ENCODE measurements at regions not wholly inside any gene's neighbourhood (a gene's known extent, or its start where the extent isn't known, plus 50 kb on each side); places are given as distances from the start of the nearest gene placed in this dataset.
"Not testable (repeated sequence)": the region's sequence is repeated elsewhere in the genome, so short reads cannot be mapped to it uniquely, and the experiment has no call there.

DNA sequence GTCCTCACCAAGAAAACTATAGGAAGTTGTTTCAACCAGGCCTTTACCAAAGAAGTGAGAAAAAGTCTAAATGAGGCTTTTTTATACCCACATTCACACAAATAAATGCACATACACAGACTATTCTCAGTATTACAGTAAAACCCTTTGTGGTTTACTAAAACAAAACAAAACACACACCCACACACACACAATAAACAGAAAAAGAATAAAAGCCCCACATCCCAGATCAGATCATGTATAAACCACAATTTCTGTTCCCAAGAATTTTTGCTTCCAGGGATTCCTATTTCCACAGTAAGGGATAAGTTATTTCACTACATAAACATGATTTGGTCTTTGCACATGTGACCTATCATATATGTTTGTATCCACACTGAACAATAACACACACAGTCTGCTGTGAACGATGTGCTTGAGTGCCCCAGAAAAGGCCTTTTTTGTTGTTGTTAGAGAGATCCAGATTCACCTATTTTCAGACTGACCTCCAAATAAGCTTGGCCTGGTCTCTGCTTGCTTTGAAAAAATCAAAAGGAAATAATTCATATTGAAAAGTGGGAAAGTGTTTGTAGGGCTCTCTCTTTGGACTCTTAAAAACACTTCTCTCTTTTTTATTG, 283.4 kb upstream of the ATP11B start:
- Histone ChIP-seq H3K4me3 (no peak overlapping the region), H3K27ac (no peak overlapping the region)

DNA sequence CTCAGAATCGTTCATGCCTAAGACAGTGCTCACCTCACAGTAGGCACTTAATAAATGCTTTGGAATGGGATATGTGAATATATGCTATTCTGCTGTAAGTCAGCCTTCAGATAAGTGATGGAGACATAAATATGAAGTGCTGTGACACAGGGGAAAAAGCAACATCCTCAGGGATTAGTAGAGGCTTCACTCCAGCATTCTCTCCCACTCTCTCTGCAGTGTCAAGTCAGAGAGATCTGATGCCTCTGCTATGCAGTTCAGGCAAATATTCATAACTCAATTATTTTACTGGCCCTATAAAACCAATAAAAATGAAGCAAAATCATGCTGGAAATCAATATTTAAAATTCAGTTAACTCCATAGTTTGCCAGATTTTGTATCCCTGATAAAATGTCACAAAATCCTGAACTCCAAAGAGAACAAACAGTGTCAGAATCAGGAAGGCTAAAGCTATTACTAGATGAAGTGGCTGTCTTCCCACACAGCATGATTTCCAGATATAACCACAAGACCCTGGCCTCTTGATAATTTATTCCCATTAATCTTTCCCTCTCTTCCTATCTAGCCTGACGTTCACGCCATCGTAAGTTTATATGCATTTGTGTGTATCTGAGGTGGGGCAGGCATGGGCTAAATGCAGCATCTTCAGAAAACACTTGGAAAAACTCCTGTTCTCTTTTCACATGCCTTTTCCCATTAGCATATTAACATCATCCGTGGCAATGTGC, 278.9 kb upstream of the ATP11B start:
- Histone ChIP-seq H3K27ac (no peak overlapping the region), H3K4me3 (no peak overlapping the region)

DNA sequence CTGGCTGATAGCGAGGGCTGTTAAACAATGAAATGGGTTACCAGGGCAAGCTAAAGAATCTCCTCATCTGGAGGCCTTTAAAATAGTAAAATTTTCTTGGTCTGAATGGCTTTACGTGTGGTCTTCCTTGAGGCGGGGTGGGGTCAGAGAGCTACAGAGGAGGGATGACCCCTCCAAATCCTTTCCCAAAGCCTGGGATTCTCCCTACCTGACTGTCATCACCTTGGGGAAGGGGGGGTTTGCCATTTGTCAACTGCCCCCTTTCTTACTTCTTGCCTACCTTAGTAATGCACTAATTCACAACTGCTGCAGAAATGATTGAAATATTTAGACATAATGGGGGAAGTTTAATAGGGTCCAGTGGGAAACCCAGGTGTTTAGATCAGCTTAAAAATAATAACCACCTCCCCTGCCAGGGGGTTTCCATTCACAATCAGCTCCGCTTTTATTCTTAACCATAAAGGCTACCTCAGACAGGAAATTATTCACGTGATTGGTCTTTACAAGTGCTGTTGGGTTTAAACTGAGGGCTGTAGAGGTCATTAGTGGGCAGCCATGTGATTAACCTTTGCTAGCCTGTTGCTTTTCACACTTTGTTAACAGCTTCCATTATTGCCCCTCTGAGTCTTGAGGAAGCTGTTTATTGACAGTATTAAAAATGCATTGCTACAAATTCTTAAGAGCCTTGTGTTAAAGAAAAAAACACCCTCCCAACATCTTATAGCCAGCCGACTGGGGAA, 276.5 kb upstream of the ATP11B start:
- Histone ChIP-seq H3K27ac (no peak overlapping the region), H3K4me3 (no peak overlapping the region)

DNA sequence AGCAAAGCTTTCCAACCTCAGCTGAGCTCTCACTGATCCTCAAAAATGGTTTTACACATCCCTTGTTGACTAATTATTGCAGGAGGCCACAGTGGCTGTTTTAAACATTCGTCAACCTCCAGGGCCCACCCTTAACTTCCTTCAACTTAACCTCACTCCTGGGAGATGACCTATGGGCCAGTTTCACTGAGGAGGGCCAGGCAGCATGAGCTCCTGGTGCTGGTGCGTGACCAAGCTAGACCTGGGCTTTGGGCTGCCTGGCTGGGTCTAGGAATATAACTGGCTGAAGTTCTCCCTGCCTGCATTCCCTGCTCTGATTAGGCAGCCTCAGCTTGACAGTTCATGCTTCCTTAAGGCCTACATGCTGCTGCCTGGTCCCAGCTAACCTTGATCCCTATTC, 273.7 kb upstream of the ATP11B start:
- no peak overlapping the region for H3K4me3 ChIP-seq

DNA sequence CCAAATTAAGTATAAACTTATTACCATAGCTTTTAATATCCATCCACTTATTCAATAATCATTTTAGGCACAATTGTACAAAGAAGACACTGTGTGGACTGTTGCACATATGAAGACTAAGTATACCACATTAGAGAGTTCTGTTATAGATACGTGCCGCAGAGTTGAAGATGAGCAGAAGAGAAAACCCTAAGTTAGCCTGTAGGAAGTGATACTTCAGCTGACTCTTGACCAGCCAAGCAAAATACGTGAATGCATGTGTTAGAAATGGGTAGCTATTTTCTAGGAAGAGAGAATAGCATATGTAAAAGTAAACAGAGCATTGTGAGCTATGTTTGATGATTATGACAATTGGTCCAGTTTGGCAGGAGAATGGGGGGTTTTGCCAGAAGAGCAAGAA, 272.0 kb upstream of the ATP11B start:
- H3K27ac ChIP-seq, result no peak overlapping the region
- H3K4me3 ChIP-seq, result no peak overlapping the region

More for the DNA sequence above, 273.7 kb upstream of the ATP11B start:
- H3K27ac ChIP-seq, result no peak overlapping the region

DNA sequence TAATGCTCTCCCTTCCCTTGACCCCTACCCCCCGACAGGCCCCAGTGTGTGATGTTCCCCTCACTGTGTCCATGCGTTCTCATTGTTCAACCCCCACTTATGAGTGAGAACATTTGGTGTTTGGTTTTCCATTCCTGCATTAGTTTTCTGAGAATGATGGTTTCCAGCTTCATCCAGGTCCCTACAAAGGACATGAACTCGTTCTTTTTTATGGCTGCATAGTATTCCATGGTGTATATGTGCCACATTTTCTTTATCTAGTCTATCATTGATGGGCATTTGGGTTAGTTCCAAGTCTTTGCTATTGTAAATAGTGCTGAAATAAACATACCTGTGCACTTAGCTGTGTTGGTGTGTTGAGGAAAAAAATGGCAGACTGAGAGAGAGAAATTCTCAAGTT, 269.9 kb upstream of the ATP11B start:
- H3K4me3 ChIP-seq, H3K27ac ChIP-seq: not testable (repeated sequence)

DNA sequence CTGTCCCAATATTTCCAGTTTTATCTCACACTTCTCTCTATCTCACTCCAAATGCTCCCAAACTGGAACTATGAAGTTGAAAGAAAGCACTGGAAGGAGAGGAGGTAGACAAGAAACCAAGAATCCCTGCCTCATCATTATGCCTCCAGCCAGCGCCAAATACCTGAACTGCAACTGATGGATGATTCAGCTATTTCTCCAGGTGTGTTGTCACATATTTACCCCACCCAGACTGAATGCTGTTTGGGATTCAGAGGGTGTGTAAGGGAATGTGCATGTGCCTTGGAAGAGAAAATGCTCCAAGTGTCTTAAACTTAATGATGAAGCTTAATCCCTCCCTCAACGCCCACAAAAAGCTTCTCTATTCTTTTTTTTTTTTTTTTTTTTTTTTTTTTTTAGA, 269.5 kb upstream of the ATP11B start:
- no peak overlapping the region for H3K27ac ChIP-seq

DNA sequence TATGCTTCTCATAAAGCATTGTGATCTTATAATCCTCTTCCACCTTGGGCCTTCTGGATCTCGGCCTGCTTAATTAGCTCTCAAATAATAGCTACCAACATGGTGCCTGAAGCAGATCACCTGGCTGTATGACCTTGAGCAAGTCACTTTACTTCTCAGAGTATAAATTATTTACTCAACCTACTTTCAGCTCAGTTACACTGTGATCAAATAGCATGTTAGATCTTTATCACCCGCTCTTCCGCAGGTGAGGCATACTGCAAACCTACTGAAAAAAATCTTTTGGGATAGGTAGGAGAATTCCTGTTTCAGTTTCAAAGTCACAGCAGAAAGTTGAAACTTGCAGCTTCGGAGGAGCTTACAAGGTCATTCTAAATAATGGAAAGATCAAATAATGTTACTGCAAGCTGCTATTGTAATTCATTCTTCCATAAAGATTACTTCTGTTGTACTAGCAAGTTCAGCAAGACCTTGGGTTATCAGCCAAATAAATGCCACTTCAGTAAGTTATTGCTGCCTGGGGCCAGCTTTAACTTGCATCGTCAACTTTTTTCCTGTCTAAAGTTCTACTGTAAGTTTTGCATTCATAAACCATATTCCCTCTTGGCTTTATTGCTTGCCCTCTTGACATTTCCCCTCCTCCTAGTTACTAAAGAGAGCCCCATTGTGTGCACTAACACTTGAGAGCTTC, 268.4 kb upstream of the ATP11B start:
- no peak overlapping the region for H3K27ac ChIP-seq
- no peak overlapping the region for H3K4me3 ChIP-seq

More for the DNA sequence above, 269.5 kb upstream of the ATP11B start:
- H3K4me3 ChIP-seq, result no peak overlapping the region

DNA sequence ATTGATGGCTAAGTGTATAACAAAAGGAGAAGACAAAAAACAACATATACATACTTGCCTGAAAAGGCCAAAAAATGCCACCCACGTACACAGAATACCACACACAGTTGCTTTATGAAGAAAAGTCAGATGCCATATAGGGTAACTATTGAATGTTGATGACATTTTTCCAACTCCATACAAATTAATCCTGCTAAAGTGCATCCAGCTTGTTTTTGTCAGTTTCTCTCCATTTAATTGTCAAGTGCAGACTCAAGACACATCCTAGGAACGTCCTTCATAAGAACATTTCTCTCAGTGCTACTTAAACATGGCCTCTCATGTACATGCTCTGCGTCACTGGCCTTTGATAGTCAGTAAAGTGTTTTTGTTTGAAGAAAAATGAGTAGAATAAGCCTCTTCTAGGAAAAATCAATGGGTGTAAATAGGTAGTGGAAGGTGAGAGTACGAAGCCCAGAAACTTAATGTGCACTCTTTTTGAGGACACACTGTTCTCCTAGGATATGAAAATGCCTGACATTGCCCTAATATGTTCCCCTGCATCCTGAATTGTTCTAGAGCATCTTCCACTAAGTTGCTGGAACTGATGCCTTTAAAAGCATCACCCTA, 267.4 kb upstream of the ATP11B start:
- H3K4me3 ChIP-seq, result no peak overlapping the region
- H3K27ac ChIP-seq, result no peak overlapping the region

DNA sequence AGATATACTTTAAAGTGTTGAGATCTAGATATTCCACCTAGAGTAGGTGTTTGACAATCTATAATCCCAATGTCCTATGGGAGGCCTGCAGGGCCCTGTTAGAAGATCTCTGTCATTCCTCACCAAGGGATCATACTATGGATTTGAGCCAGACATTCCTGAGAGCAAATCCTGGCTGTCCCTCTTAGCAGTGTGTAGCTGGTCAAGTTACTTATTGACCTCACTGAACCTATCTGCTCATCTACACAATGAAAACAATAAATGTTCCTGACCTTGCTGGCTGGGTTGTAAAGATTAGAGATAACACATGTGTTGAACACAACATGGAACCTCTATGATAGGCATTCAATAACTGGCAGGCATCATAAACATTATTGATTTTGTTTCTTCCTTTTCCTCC, 265.6 kb upstream of the ATP11B start:
- Histone ChIP-seq H3K4me3 (no peak overlapping the region), H3K27ac (no peak overlapping the region)

DNA sequence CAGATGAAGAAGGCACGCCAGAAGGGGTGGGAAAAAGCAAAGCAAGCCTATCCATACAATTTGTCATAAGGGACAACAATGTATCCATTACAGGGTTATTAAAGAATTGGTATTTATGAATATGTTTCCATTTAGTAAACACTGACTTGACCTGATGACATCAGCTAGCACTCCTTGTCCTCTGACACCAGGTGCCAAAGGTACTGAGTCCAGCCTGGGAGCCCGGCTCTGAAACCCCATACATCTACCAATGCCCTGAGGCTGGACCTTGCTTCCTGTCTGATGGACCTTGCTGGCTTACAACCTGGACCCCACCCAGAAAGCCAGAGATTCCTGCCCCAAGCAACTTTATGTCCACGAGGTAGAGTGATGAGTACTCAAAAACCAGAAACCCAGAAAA, 263.0 kb upstream of the ATP11B start:
- no peak overlapping the region for H3K27ac ChIP-seq
- no peak overlapping the region for H3K4me3 ChIP-seq

DNA sequence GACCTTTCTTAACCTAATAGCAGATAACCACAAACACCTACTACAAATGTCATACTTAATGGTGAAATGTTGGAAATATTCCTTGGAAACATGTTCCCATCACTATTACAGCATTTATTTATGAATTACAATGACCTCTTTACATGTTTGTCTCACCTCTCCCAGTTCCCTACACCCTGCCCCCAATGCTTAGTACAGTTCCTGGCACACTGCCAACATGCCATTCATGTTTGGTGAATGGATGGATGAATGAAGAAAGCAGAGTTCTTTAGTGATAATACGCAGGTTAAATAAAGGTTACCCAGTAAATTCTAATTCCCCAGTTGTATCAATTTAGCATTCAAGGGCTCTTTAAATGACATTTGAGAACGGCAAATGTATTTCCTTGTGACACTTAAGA, 259.9 kb upstream of the ATP11B start:
- no peak overlapping the region for H3K4me3 ChIP-seq

DNA sequence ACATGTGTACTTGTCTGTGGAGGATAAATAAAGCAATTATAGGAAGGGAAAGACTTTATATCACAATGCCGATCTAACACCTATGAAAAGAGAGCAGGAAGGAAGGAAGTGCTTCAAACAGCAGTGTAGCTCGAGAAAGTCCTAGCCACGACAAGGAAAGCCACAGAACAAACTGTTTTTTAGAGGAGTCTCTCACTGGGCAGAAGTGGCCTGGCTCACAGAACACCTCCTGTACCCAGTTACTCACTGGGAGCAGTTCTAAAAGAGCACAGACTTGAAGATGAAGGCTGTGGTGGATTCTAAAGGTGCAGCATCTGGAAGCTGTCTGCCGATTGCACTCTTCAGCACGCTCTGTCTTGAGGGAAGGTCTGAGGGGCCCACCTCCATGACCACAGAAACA, 248.8 kb upstream of the ATP11B start:
- no peak overlapping the region for H3K27ac ChIP-seq
- H3K4me3 ChIP-seq, result no peak overlapping the region

More for the DNA sequence above, 259.9 kb upstream of the ATP11B start:
- H3K27ac ChIP-seq, result no peak overlapping the region

DNA sequence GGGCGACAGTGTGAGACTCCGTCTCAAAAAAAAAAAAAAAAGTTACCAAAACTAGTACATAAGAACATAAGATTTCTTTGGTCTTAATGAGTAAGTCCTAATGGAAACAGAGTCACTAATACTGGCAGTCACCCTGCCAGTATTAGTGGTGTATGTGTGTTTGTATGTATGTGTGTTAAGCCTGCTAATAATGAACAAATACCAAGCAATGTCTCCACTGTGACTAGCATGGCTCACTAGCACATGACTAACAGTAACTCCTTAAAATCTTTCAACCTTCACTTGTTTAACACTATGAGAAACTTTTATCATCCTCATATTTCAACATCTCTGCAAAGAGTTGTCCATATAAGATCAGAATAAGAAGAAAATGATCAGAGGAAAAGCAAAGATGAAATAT, 231.0 kb upstream of the ATP11B start:
- H3K27ac ChIP-seq, result no peak overlapping the region
- H3K4me3 ChIP-seq, result no peak overlapping the region

DNA sequence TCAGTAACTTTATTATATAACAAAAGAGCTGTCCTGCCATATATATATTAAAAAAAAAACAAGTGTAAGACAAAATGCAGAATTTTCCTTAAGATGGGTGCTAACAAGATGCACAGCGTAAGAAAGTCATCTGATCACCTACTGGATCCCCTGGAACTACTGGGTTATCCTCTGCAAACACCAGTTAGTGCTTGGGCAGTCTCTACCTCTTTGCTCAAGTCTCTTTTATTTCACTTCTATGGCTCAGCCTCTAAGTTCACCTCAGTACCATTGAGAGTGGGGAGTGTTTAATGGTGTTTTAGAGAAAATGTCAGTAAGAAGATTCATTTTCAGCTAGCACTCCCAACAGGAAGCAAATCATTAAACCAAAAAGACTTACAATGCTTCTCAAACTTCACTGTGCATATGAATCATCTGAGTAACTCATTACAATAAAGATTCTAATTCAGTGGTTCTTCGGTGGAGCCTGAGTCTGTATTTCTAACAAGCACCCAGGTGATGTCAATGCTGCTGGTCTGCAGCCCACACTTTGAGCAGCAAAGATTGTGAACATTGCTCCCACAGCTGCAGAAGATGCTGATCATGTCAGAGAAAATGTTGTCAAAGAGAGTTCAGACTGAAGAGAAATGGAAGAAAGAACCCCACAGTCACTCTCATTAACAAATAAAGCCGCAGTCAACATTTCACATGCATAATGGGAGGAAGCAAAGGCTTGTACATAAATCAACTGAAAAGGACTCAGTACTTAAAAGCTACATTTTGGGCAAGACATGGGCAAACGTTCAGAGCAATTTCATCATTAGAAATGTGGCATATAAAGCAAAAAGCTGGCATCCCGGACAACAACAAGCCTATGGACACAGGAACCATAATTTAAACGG, 227.1 kb upstream of the ATP11B start:
- Histone ChIP-seq H3K4me3 (no peak overlapping the region), H3K27ac (no peak overlapping the region)

DNA sequence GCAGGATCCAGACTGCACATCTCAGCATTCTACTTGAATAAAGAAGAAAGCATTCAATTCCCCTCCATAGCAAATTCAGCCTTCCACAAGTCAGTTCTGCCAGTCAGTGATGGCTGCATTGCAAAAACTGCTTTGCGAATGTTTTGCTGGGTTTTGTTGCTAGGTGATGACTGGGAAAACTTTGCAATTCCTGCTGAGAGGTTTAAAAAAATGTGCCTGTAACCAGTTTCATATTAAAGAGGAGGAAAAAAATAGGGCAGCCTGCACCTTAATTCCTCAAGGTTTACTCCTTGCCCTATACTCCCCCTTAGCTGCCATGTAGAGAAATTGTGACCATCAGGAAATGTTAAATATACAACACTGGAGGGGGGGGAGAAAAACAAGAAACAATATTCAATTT, 225.6 kb upstream of the ATP11B start:
- no peak overlapping the region for H3K27ac ChIP-seq

DNA sequence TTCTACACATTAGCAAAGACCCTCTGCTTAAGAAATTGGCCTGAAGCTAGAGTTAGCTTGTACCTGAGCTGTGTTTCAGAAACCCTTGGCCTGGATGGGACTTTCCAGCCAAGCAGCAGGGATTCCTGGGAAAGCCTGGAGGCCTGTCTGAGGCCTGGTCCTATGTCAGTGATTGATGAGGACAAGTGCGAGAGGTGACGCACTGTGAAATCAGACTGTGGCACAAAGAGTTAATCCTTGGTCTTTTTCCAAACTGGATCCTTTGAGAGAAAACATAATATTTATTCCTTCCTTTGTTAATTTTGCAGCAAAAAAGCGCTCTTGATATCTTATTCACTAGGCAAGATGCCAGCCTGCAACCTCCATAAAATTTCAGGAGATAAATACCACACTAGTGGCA, 225.0 kb upstream of the ATP11B start:
- no peak overlapping the region for H3K27ac ChIP-seq
- H3K4me3 ChIP-seq, result no peak overlapping the region

More for the DNA sequence above, 225.6 kb upstream of the ATP11B start:
- H3K4me3 ChIP-seq, result no peak overlapping the region

DNA sequence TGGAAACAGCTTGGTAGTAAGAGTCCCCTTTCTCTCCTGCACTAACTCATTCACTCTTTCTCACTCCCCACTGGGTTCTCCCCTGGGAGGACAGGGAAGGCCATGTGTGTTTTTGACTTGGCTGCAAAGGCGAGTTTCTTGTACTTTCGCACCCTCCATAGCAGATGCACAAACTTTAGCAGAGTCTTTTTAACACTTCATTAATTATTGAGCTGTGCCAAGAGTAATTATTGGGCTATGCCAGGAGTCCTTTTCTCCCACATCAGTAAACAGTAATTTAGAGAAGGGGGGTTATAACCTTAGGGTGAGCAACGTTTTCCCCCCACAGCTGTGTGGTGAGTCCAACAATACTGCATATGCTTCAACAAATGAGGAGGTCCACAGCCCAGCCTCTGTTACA, 224.4 kb upstream of the ATP11B start:
- no peak overlapping the region for H3K27ac ChIP-seq
- no peak overlapping the region for H3K4me3 ChIP-seq

DNA sequence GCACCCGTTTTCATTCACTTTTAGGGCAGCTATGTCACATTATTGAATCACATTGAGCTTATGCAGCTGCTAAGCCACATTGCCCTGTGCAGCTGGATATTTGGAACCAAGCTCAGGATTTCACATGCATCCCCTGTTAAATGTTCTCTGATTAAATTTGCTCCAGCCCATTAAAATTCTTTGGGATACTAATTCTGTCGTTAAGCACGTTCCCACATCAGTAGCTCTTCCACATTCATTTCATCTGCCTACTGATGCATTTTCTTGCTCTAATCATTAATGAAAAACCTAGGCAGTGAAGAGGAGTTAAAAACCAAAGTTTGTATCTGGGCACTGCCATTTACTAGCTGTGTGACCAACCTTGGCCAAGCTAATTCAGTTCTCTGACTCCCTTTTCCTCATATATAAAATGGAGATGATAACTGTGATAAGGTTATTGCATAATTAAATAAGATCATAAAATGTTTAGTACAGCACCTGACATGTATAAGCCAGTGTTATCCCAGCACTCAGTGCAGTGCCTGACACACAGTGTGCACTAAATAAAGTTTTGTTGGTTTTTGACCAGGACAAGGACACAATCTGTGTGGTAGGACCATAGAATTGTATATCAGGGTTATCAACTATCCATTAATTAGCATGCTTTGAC, 222.2 kb upstream of the ATP11B start:
- Histone ChIP-seq H3K4me3 (no peak overlapping the region), H3K27ac (no peak overlapping the region)
